ENCODE measurements at regions not wholly inside any gene's neighbourhood (a gene's known extent, or its start where the extent isn't known, plus 50 kb on each side); places are given as distances from the start of the nearest gene placed in this dataset.

DNA sequence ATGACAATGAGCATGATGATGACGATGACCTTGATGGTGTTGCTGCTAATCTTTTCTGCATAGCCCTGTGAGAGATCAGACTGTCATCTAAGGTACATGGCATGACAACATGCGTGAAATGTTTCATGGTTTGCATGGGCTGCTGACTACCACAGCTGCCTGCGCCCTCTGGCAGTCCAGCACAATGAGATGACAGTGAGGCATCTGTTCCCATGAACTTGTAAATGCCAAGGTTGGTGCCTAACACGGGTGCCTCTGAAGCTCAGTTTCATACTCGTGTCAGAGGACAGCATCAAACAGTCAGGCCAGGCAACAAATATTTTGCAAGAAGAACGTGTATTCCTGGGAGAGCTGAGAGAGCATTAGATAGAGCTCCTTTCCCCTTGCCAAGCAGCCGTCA, 122.0 kb upstream of the PRKCQ start:
- Mint-ChIP-seq H3K27me3 (ENCODE audit: insufficient read depth, low read depth) (peaks cover 5% of the 10 kb centered on the region), H3K9me3 (no peaks in the 10 kb centered on the region), H3K36me3 (no peaks in the 10 kb centered on the region), H3K4me3 (no peak overlapping the region), H3K27ac (peak overlapping the region; percentile 18), H3K4me1 (peaks cover 18% of the 10 kb centered on the region)
- H3K9ac ChIP-seq, result no peak overlapping the region
- DNase-seq (ENCODE audit: low spot score), result no peak
- peaks cover 4% of the 10 kb centered on the region for H4K20me1 ChIP-seq (ENCODE audit: low read depth)
- H3K4me2 ChIP-seq, result no peak overlapping the region
- TF ChIP-seq EZH2phosphoT487 (IDR thresholded peaks at IDR 0.05) (no peak), EZH2 (IDR thresholded peaks at IDR 0.05) (no peak)
- TF ChIP-seq, protein P1, sequence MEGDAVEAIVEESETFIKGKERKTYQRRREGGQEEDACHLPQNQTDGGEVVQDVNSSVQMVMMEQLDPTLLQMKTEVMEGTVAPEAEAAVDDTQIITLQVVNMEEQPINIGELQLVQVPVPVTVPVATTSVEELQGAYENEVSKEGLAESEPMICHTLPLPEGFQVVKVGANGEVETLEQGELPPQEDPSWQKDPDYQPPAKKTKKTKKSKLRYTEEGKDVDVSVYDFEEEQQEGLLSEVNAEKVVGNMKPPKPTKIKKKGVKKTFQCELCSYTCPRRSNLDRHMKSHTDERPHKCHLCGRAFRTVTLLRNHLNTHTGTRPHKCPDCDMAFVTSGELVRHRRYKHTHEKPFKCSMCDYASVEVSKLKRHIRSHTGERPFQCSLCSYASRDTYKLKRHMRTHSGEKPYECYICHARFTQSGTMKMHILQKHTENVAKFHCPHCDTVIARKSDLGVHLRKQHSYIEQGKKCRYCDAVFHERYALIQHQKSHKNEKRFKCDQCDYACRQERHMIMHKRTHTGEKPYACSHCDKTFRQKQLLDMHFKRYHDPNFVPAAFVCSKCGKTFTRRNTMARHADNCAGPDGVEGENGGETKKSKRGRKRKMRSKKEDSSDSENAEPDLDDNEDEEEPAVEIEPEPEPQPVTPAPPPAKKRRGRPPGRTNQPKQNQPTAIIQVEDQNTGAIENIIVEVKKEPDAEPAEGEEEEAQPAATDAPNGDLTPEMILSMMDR (IDR thresholded peaks at IDR 0.05), result no peak
- no peaks in the 10 kb centered on the region for H3K9me3 ChIP-seq (ENCODE audit: low read depth)
- H3K79me2 ChIP-seq (ENCODE audit: low read depth), result no peaks in the 10 kb centered on the region
- peaks cover 8% of the 10 kb centered on the region for H3K4me1 ChIP-seq
- H2AFZ ChIP-seq (replicated peaks), result no peak overlapping the region
- H3K27ac ChIP-seq, result no peak overlapping the region
- no peak overlapping the region for H3K4me3 ChIP-seq
- H3K27me3 ChIP-seq, result no peaks in the 10 kb centered on the region
- no peaks in the 10 kb centered on the region for H3F3A ChIP-seq (ENCODE audit: low read depth)
- no peaks in the 10 kb centered on the region for H3K36me3 ChIP-seq

DNA sequence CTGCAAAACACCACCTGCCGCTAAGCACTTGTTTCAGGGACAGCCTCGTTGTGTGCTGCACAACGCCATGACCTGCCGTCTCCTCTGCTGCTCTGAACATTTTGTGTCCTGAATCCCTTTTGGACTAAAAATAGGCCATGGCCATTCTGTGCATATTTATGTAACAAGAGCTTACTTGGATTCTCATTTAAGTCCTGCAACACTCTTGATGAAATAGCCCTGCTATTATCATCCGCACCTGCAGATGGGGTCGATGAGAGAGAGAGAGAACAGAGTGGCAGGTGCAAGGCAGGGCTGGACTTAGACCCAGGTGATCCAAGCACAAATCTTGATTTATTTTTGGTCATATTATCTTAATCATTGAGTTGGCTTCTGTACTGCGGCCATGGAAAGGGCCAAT, 121.2 kb upstream of the PRKCQ start:
- Histone ChIP-seq H3K4me2 (no peak overlapping the region), H3K4me1 (peaks cover 8% of the 10 kb centered on the region), H4K20me1 (ENCODE audit: low read depth) (peaks cover 4% of the 10 kb centered on the region), H3K36me3 (no peaks in the 10 kb centered on the region), H3F3A (ENCODE audit: low read depth) (no peaks in the 10 kb centered on the region), H3K79me2 (ENCODE audit: low read depth) (no peaks in the 10 kb centered on the region), H3K4me3 (no peak overlapping the region), H3K27ac (no peak overlapping the region), H2AFZ (replicated peaks) (no peak overlapping the region), H3K27me3 (no peaks in the 10 kb centered on the region), H3K9me3 (ENCODE audit: low read depth) (no peaks in the 10 kb centered on the region), H3K9ac (no peak overlapping the region)
- no peaks in the 10 kb centered on the region for H3K9me3 Mint-ChIP-seq
- peaks cover 18% of the 10 kb centered on the region for H3K4me1 Mint-ChIP-seq
- H3K36me3 Mint-ChIP-seq, result no peaks in the 10 kb centered on the region
- no peak overlapping the region for H3K4me3 Mint-ChIP-seq
- H3K27me3 Mint-ChIP-seq (ENCODE audit: insufficient read depth, low read depth), result peaks cover 5% of the 10 kb centered on the region
- peak; percentile 18 for DNase-seq (ENCODE audit: low spot score)
- no peak overlapping the region for H3K27ac Mint-ChIP-seq
- no peak for TF ChIP-seq EZH2phosphoT487 (IDR thresholded peaks at IDR 0.05)
- TF ChIP-seq, protein P1 (IDR thresholded peaks at IDR 0.05), result peak; percentile 43
- no peak for TF ChIP-seq EZH2 (IDR thresholded peaks at IDR 0.05)

DNA sequence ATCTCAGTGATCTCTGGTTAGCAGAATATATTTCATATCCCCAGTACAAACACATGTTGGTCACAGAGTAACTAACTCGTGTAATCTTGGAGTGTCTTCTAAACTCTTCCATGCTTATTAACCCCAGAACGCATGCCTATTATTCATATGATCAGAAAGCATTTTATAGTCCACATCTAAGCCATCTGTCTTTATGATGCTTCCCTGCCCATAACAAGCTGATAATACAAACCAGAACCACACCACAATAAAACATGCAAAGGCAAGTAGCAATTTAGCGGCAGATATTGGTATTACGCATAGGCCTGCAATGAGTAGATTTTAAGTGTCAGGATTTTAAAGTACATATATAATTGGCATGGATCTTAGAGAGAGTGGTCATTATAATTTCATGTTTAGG, 120.0 kb upstream of the PRKCQ start:
- Mint-ChIP-seq H3K27me3 (ENCODE audit: insufficient read depth, low read depth) (peaks cover 5% of the 10 kb centered on the region), H3K27ac (no peak overlapping the region), H3K4me3 (no peak overlapping the region), H3K4me1 (peaks cover 18% of the 10 kb centered on the region), H3K9me3 (no peaks in the 10 kb centered on the region), H3K36me3 (no peaks in the 10 kb centered on the region)
- peaks cover 8% of the 10 kb centered on the region for H3K4me1 ChIP-seq
- no peak overlapping the region for H3K27ac ChIP-seq
- no peak for DNase-seq (ENCODE audit: low spot score)
- no peak overlapping the region for H3K4me2 ChIP-seq
- no peaks in the 10 kb centered on the region for H3K79me2 ChIP-seq (ENCODE audit: low read depth)
- H3K27me3 ChIP-seq, result no peaks in the 10 kb centered on the region
- TF ChIP-seq EZH2phosphoT487 (IDR thresholded peaks at IDR 0.05) (no peak), EZH2 (IDR thresholded peaks at IDR 0.05) (no peak)
- TF ChIP-seq, protein P1 (IDR thresholded peaks at IDR 0.05), result no peak
- no peaks in the 10 kb centered on the region for H3K36me3 ChIP-seq
- no peak overlapping the region for H3K9ac ChIP-seq
- H3F3A ChIP-seq (ENCODE audit: low read depth), result no peaks in the 10 kb centered on the region
- no peaks in the 10 kb centered on the region for H3K9me3 ChIP-seq (ENCODE audit: low read depth)
- no peak overlapping the region for H2AFZ ChIP-seq (replicated peaks)
- peaks cover 4% of the 10 kb centered on the region for H4K20me1 ChIP-seq (ENCODE audit: low read depth)
- H3K4me3 ChIP-seq, result no peak overlapping the region

Data from neural progenitor cell (in vitro differentiated cells).